IMR-90 (cell line): ENCODE measurements at regions not wholly inside any gene's neighbourhood (a gene's known extent, or its start where the extent isn't known, plus 50 kb on each side); places are given as distances from the start of the nearest gene placed in this dataset.

Experiments used
- ATAC-seq: fragments of 200-7000 bp; cut with Tn5 transposase; 2 replicates; pipeline ENCODE4 v1.9.1; 2020; ENCODE audit warnings: low read depth, mild to moderate bottlenecking, moderate library complexity
- BruUV-seq: library from RNA; stranded (reverse); fragments of 400-500 nt; replicated peaks from 2 replicates; lab custom pipeline; 2021; lab: Mats Ljungman, UMichigan
- CTCF ChIA-PET: fragments of 300-600 bp; formaldehyde crosslinking; extraction: SDS; loops from one replicate; lab custom pipeline; 2021; ENCODE audit warnings: antibody characterized with exemption; lab: Yijun Ruan, JAX
- POLR2A ChIA-PET: fragments of 300-600 bp; sonication (Branson Sonifier 250); formaldehyde crosslinking; loops from one replicate; lab custom pipeline; 2022; ENCODE audit warnings: antibody characterized with exemption; ENCODE audit not compliant: unreplicated experiment; lab: Charles Lee
- DNase-seq: peaks from one replicate; pipeline ENCODE4 v3.0.0; 2013
- H2AFZ ChIP-seq: replicated peaks from 2 replicates; pipeline ENCODE3; 2013; ENCODE audit warnings: low read length, mild to moderate bottlenecking; ENCODE audit not compliant: poor library complexity
- H2AK5ac ChIP-seq: 2 replicates; pipeline ENCODE4 v1.6.1; 2013; ENCODE audit warnings: low read depth, low read length, inconsistent platforms
- H2AK9ac ChIP-seq: replicated peaks from 2 replicates; pipeline ENCODE3; 2013; ENCODE audit warnings: mild to moderate bottlenecking, low read depth, low read length, moderate library complexity; ENCODE audit not compliant: poor library complexity
- H2BK120ac ChIP-seq: 2 replicates; pipeline ENCODE4 v1.6.1; 2013; ENCODE audit warnings: low read depth, low read length, inconsistent platforms
- H2BK15ac ChIP-seq: 3 replicates; pipeline ENCODE4 v1.6.1; 2013; ENCODE audit warnings: low read depth, low read length, inconsistent platforms
- H2BK20ac ChIP-seq: 2 replicates; pipeline ENCODE4 v1.6.1; 2013; ENCODE audit warnings: low read depth, mild to moderate bottlenecking, inconsistent platforms, low read length, moderate library complexity
- H2BK5ac ChIP-seq: 2 replicates; pipeline ENCODE4 v1.6.1; 2013; ENCODE audit warnings: mild to moderate bottlenecking, low read depth, low read length, inconsistent platforms; ENCODE audit not compliant: poor library complexity, severe bottlenecking
- H3K14ac ChIP-seq: replicated peaks from 2 replicates; pipeline ENCODE4 v1.6.1; 2013; ENCODE audit warnings: low read depth, low read length, inconsistent platforms
- H3K18ac ChIP-seq: 2 replicates; pipeline ENCODE4 v1.6.1; 2013; ENCODE audit warnings: low read depth, low read length, control low read depth
- H3K23ac ChIP-seq: 2 replicates; pipeline ENCODE4 v1.6.1; 2013; ENCODE audit warnings: low read depth, low read length, inconsistent platforms
- H3K27ac ChIP-seq: 2 replicates; pipeline ENCODE4 v1.5.1; 2013; ENCODE audit warnings: mild to moderate bottlenecking, control low read depth, low read length; ENCODE audit not compliant: insufficient read depth
- H3K27me3 ChIP-seq: 2 replicates; pipeline ENCODE4 v1.6.1; 2013; ENCODE audit warnings: low read length; ENCODE audit not compliant: control insufficient read depth, insufficient read depth
- H3K36me3 ChIP-seq: 2 replicates; pipeline ENCODE4 v1.6.1; 2013; ENCODE audit warnings: low read length, mixed read lengths; ENCODE audit not compliant: control insufficient read depth, insufficient read depth
- H3K4ac ChIP-seq: 2 replicates; pipeline ENCODE4 v1.6.1; 2013; ENCODE audit warnings: low read depth, low read length, inconsistent platforms
- H3K4me1 ChIP-seq: 2 replicates; pipeline ENCODE4 v1.6.1; 2013; ENCODE audit warnings: low read length, mixed read lengths; ENCODE audit not compliant: control insufficient read depth, insufficient read depth
- H3K4me2 ChIP-seq: 2 replicates; pipeline ENCODE4 v1.6.1; 2013; ENCODE audit warnings: low read depth, mild to moderate bottlenecking, control low read depth, low read length, moderate library complexity
- H3K4me3 ChIP-seq: 2 replicates; pipeline ENCODE4 v1.5.1; 2013; ENCODE audit warnings: low read depth, mild to moderate bottlenecking, control low read depth, low read length, moderate library complexity; ENCODE audit not compliant: insufficient read depth
- H3K56ac ChIP-seq: 2 replicates; pipeline ENCODE4 v1.6.1; 2013; ENCODE audit warnings: low read length, inconsistent platforms; ENCODE audit not compliant: insufficient read depth; ENCODE audit errors: extremely low read depth
- H3K79me1 ChIP-seq, 2 experiments: 2 replicates each; pipeline ENCODE4 v1.6.1; 2013; ENCODE audit warnings: low read length in 2 of 2, inconsistent platforms in 1 of 2, low read depth in 1 of 2
- H3K9ac ChIP-seq: 2 replicates; pipeline ENCODE4 v1.6.1; 2013; ENCODE audit warnings: low read depth, low read length, control low read depth
- H3K9me1 ChIP-seq: 2 replicates; pipeline ENCODE4 v1.6.1; 2013; ENCODE audit warnings: low read length, inconsistent platforms; ENCODE audit not compliant: insufficient read depth
- H3K9me3 ChIP-seq: 2 replicates; pipeline ENCODE4 v1.6.1; 2013; ENCODE audit warnings: low read length; ENCODE audit not compliant: control insufficient read depth, insufficient read depth
- H4K20me1 ChIP-seq: 2 replicates; pipeline ENCODE4 v1.6.1; 2013; ENCODE audit warnings: low read length, inconsistent platforms; ENCODE audit not compliant: insufficient read depth
- H4K5ac ChIP-seq: 2 replicates; pipeline ENCODE4 v1.6.1; 2013; ENCODE audit warnings: mild to moderate bottlenecking, low read depth, low read length, control low read depth
- H4K8ac ChIP-seq, 2 experiments: 2 replicates each; pipeline ENCODE4 v1.6.1; 2013; ENCODE audit warnings: low read depth in 2 of 2, low read length in 2 of 2, control low read depth in 1 of 2, inconsistent platforms in 1 of 2
- H4K91ac ChIP-seq: 2 replicates; pipeline ENCODE4 v1.6.1; 2013; ENCODE audit warnings: low read depth, low read length, inconsistent platforms; ENCODE audit not compliant: insufficient read depth
- CEBPB ChIP-seq: IDR thresholded peaks from 2 replicates; pipeline ENCODE4 v1.6.1; 2012; ENCODE audit warnings: low read depth, low read length, improper control_type of control experiment
- WGBS, 2 experiments: methylation state at CpG; one replicate each; pipeline versions ENCODE4 v1.1.5 to v1.1.7; 2013; ENCODE audit warnings: missing lambda C conversion rate in 2 of 2; ENCODE audit not compliant: insufficient read length in 1 of 2; ENCODE audit errors: extremely low coverage in 2 of 2; 5-methylcytosine and 5-hydroxymethylcytosine counted together
- dilution Hi-C: fragments of 300-500 bp; cut with HindIII; formaldehyde crosslinking; loops from one replicate; pipeline ENCODE4 v1.14.3; 2018; ENCODE audit warnings: low sequenced_read_pairs; ENCODE audit not compliant: unreplicated experiment
- in situ Hi-C: fragments of 300-500 bp; cut with MboI; formaldehyde crosslinking; loops from 3 replicates; pipeline ENCODE4 v1.14.3; 2019; ENCODE audit warnings: low sequenced_read_pairs, inconsistent platforms, mixed read lengths
- intact Hi-C: fragments of 100-400 bp; cut with micrococcal nuclease; formaldehyde crosslinking; loops from 2 replicates; pipeline ENCODE4 v1.10.0; 2022

- H3K4me1 ChIP-seq: peaks cover 2% of the 10 kb centered on the region; the same call in 1 of the 2 replicates
- ATAC-seq (no peak), DNase-seq (no peak)
- dilution Hi-C loops (no loop called here), intact Hi-C loops (no loop called here), in situ Hi-C loops (no loop called here)
- H3K9ac ChIP-seq: no peak overlapping the region
- no peak overlapping the region for H3K18ac ChIP-seq
- no peak overlapping the region for H2BK15ac ChIP-seq
- no peaks in the 10 kb centered on the region for H3K9me1 ChIP-seq
- H3K36me3 ChIP-seq: no peaks in the 10 kb centered on the region
- no TSS peak for BruUV-seq
- no peaks in the 10 kb centered on the region for H3K9me3 ChIP-seq
- no peak overlapping the region for H3K14ac ChIP-seq
- no peak overlapping the region for H2AFZ ChIP-seq
- no peak overlapping the region for H3K23ac ChIP-seq
- no peak overlapping the region for H2BK120ac ChIP-seq
- no peak overlapping the region for H4K91ac ChIP-seq
- H2AK9ac ChIP-seq: no peak overlapping the region
- no peak overlapping the region for H3K4me2 ChIP-seq
- 60% methylated on average over 1 of the region's 3 CpGs; no CpG with 5 or more reads in 1 of the 2 experiments for WGBS, 2 experiments
- no peak for TF ChIP-seq CEBPB
- H3K27ac ChIP-seq: no peak overlapping the region
- H4K5ac ChIP-seq: no peak overlapping the region
- no peak overlapping the region for H2BK20ac ChIP-seq
- ChIA-PET POLR2A (no interaction called here), CTCF (no interaction called here)
- H3K4ac ChIP-seq: no peak overlapping the region
- no peak overlapping the region for H2AK5ac ChIP-seq
- H3K27me3 ChIP-seq: no peaks in the 10 kb centered on the region
- no peak overlapping the region for H3K56ac ChIP-seq
- no peaks in the 10 kb centered on the region for H4K20me1 ChIP-seq
- H4K8ac ChIP-seq: no peak overlapping the region
- no peak overlapping the region for H2BK5ac ChIP-seq
- H3K4me3 ChIP-seq: no peak overlapping the region
- H3K79me1 ChIP-seq: no peaks in the 10 kb centered on the region
Observed at GRCh38 chr3:25903371-25904129, 113.7 kb downstream of the OXSM start.
